ENCODE measurements at regions not wholly inside any gene's neighbourhood (a gene's known extent, or its start where the extent isn't known, plus 50 kb on each side); places are given as distances from the start of the nearest gene placed in this dataset.

- Mint-ChIP-seq H3K9me3 (peaks cover 0 to 4% of the 10 kb centered on the region in 2 experiments; a peak in 1 of 5 replicates), H3K36me3 (ENCODE audit: insufficient read depth in 1 of 3, low read depth in 3 of 3) (no peaks in the 10 kb centered on the region), H3K4me1 (peaks cover 32 to 41% of the 10 kb centered on the region in 2 experiments), H3K27me3 (ENCODE audit: low read depth) (no peaks in the 10 kb centered on the region), H3K4me3 (no peak overlapping the region), H3K27ac (no peak overlapping the region)
- H4K5ac ChIP-seq (ENCODE audit: insufficient read length, low read depth, low read length), result no peak overlapping the region
- no peak overlapping the region for H4K91ac ChIP-seq (ENCODE audit: insufficient read length, low read depth, low read length)
- TF ChIP-seq CTCF (conservative IDR thresholded peaks at IDR 0.05), result no peak
- H2BK15ac ChIP-seq (ENCODE audit: low read depth, low read length), result no peak overlapping the region
- H3K14ac ChIP-seq (ENCODE audit: insufficient read depth, low read length), result no peak overlapping the region
- no peak overlapping the region for H3K18ac ChIP-seq (ENCODE audit: insufficient read length, low read depth, low read length)
- H2BK12ac ChIP-seq (ENCODE audit: insufficient read length, low read depth, low read length), result no peak overlapping the region
- H3K27ac ChIP-seq (ENCODE audit: insufficient read length, low read depth, low read length), result no peak overlapping the region
- no peak overlapping the region for H2BK20ac ChIP-seq (ENCODE audit: low read depth, low read length, poor library complexity, severe bottlenecking)
- WGBS (ENCODE audit: extremely low coverage, insufficient read length, low lambda C conversion rate), result no CpG with 5 or more reads among the region's 4 CpGs
- H2AFZ ChIP-seq (ENCODE audit: low read length), result no peak overlapping the region
- DNase-seq, result no peak
- no peaks in the 10 kb centered on the region for H4K20me1 ChIP-seq (ENCODE audit: control insufficient read depth, insufficient read depth, insufficient read length)
- no peaks in the 10 kb centered on the region for H3K9me3 ChIP-seq (ENCODE audit: control insufficient read depth, low read depth, low read length)
- no peak overlapping the region for H4K8ac ChIP-seq (replicated peaks; ENCODE audit: insufficient read length, low read depth, low read length)
- H3K27me3 ChIP-seq (ENCODE audit: insufficient read depth, low read length), result no peaks in the 10 kb centered on the region
- H3K4me2 ChIP-seq (ENCODE audit: insufficient read depth, insufficient read length, low read length), result no peak overlapping the region
- H3K23me2 ChIP-seq (ENCODE audit: insufficient read length, low read depth, low read length, poor library complexity, severe bottlenecking), result no peaks in the 10 kb centered on the region
- no peak overlapping the region for H2BK120ac ChIP-seq (ENCODE audit: low read depth, low read length, poor library complexity, severe bottlenecking)
- H3K4me1 ChIP-seq (ENCODE audit: insufficient read depth, low read length), result peaks cover 8% of the 10 kb centered on the region; the same call in 1 of the 2 replicates
- H2BK5ac ChIP-seq (ENCODE audit: insufficient read length, low read length), result no peak overlapping the region
- H3K4ac ChIP-seq (ENCODE audit: low read depth, low read length), result no peak overlapping the region
- H3K79me2 ChIP-seq (ENCODE audit: insufficient read depth, low read length), result no peaks in the 10 kb centered on the region
- no peak overlapping the region for H3K9ac ChIP-seq (ENCODE audit: extremely low read depth, insufficient read length, low read length)
- no peaks in the 10 kb centered on the region for H3K79me1 ChIP-seq (ENCODE audit: insufficient read depth, low read depth, low read length, poor library complexity, severe bottlenecking)
- H3T11ph ChIP-seq (ENCODE audit: low read length), result no peak overlapping the region
- H3K23ac ChIP-seq (ENCODE audit: insufficient read length, low read depth, low read length), result no peak overlapping the region
- no peak overlapping the region for H3K56ac ChIP-seq (ENCODE audit: insufficient read length, low read depth, low read length)
- no peak overlapping the region for H2AK5ac ChIP-seq (ENCODE audit: insufficient read length, low read length)
Measured at GRCh38 chr20:53825282-53825681, 231.6 kb upstream of the ZNF217 start.
